Sigmoid colon (tissue), 6 donors: ENCODE measurements at regions not wholly inside any gene's neighbourhood (a gene's known extent, or its start where the extent isn't known, plus 50 kb on each side); places are given as distances from the start of the nearest gene placed in this dataset.

Experiments used
- DNase-seq: peaks from one replicate; pipeline ENCODE4 v3.0.0-alpha.2; 2019
- H3K27ac ChIP-seq, 4 donors: fragments of 200-600 bp; sonication (generic); one replicate each; pipeline ENCODE4 v1.5.1; 2016 to 2019; ENCODE audit warnings: mild to moderate bottlenecking in 1 of 4
- H3K27me3 ChIP-seq, 3 donors: fragments of 200-600 bp; sonication (generic); one replicate each; pipeline ENCODE4 v1.5.1; 2019; ENCODE audit warnings: mild to moderate bottlenecking in 1 of 3
- H3K36me3 ChIP-seq, 4 donors: fragments of 200-600 bp; sonication (generic); one replicate each; pipeline ENCODE4 v1.5.1; 2016 to 2019
- H3K4me1 ChIP-seq, 4 donors: fragments of 200-600 bp; sonication (generic); one replicate each; pipeline ENCODE4 v1.5.1; 2017 to 2019
- H3K4me3 ChIP-seq, 4 donors: fragments of 200-600 bp; sonication (generic); one replicate each; pipeline ENCODE4 v1.5.1; 2017 to 2019; ENCODE audit warnings: mild to moderate bottlenecking in 2 of 4, moderate library complexity in 1 of 4
- H3K9me3 ChIP-seq, 4 donors: fragments of 200-600 bp in 3 of 4; sonication (generic) in 3 of 4; one replicate each; pipeline versions ENCODE4 v1.5.1 to v1.6.1; 2013 to 2019
- CTCF ChIP-seq, 4 experiments: fragments of 450-650 bp in 3 of 4; fragments of 200-600 bp in 1 of 4; IDR thresholded peaks; one replicate each; pipeline ENCODE4 v1.5.1; 2016 to 2019; ENCODE audit warnings: antibody characterized with exemption in 4 of 4, mild to moderate bottlenecking in 3 of 4, moderate library complexity in 2 of 4
- EP300 ChIP-seq, 4 donors: sonication (generic); formaldehyde crosslinking; IDR thresholded peaks; one replicate each; pipeline ENCODE4 v1.6.1; 2017; ENCODE audit warnings: antibody characterized with exemption in 4 of 4
- POLR2A ChIP-seq, 2 donors: fragments of 450-650 bp; IDR thresholded peaks; one replicate each; pipeline ENCODE4 v1.6.1; 2016; ENCODE audit warnings: antibody characterized with exemption in 2 of 2, mild to moderate bottlenecking in 2 of 2, moderate library complexity in 2 of 2
- POLR2AphosphoS5 ChIP-seq, 4 donors: sonication (generic); formaldehyde crosslinking; IDR thresholded peaks; one replicate each; pipeline ENCODE4 v1.6.1; 2017; ENCODE audit warnings: antibody characterized with exemption in 4 of 4
- WGBS, 2 donors: extraction: QIAGEN DNeasy Blood & Tissue Kit; methylation state at CpG; one replicate each; pipeline ENCODE4 v1.1.7; 2013; 5-methylcytosine and 5-hydroxymethylcytosine counted together
- intact Hi-C: fragments of 100-400 bp; cut with DNase I; formaldehyde crosslinking; loops from one replicate; pipeline ENCODE4 v1.15.1; 2023
- donor health status: healthy with polysubstance abuse.
- donor health status: healthy.

DNA sequence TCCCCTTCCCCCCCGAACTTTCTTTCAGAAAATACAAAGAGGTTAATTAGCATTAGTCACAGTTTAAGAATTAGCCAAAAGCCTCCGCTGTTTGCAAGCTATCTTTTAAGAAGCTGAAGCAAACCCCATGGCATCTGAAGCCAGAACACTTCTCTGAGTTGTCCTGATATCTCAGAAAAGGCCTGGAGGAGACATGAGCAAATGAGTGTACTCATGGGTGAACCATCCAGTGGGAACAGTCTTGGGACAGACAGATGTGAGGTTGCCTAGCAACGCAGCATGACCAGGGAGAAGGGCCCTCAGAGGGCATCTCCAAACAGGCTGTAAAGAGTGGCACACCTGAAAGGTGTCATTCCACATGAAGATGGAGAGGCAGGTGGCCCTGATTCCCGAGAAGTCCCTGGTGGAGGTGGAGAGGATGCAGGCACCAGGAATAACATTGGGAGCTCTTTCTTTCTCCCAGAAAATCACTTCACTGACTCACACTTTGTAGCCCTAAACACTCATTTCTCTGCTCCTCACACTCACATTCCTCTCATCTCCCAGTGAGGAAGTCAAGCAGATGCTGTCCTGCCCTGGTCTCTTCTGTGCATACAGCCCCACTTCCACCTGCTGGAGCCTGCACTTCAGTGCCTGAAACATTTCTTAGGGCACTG lies 87.0 kb upstream of the TSHZ3 start:
- WGBS, 2 donors, result 71 to 81% methylated on average over 4 of the region's 4 CpGs
- Histone ChIP-seq H3K4me1 (no peaks in the 10 kb centered on the region), H3K27me3 (no peaks in the 10 kb centered on the region), H3K4me3 (no peak overlapping the region), H3K9me3 (peaks cover 0 to 4% (median 0%) of the 10 kb centered on the region in 4 donors), H3K36me3 (no peaks in the 10 kb centered on the region), H3K27ac (no peak overlapping the region)
- no peak for DNase-seq
- intact Hi-C loops, result no loop called here
- no peak for TF ChIP-seq POLR2AphosphoS5 (IDR thresholded peaks at IDR 0.05)
- no peak for TF ChIP-seq POLR2A (IDR thresholded peaks at IDR 0.05)
- TF ChIP-seq EP300 (IDR thresholded peaks at IDR 0.05), result no peak
- TF ChIP-seq CTCF (IDR thresholded peaks at IDR 0.05), result no peak

GRCh38 chr19:31438401-31439269 lies 89.4 kb upstream of the TSHZ3 start:
- Histone ChIP-seq H3K36me3 (no peaks in the 10 kb centered on the region), H3K4me1 (no peaks in the 10 kb centered on the region), H3K27me3 (no peaks in the 10 kb centered on the region), H3K4me3 (no peak overlapping the region), H3K27ac (no peak overlapping the region), H3K9me3 (peaks cover 0 to 4% (median 0%) of the 10 kb centered on the region in 4 donors)
- 75 to 80% methylated on average over 12 of the region's 12 CpGs for WGBS, 2 donors
- DNase-seq, result no peak
- intact Hi-C loops, result no loop called here
- TF ChIP-seq EP300 (IDR thresholded peaks at IDR 0.05) (no peak), CTCF (IDR thresholded peaks at IDR 0.05) (no peak), POLR2A (IDR thresholded peaks at IDR 0.05) (no peak), POLR2AphosphoS5 (IDR thresholded peaks at IDR 0.05) (no peak)

- 37 to 55% methylated on average over 4 of the region's 4 CpGs for WGBS, 2 donors
- DNase-seq, result no peak
- Histone ChIP-seq H3K9me3 (peaks cover 0 to 4% (median 0%) of the 10 kb centered on the region in 4 donors), H3K4me1 (no peaks in the 10 kb centered on the region), H3K27ac (no peak overlapping the region), H3K4me3 (no peak overlapping the region), H3K27me3 (no peaks in the 10 kb centered on the region), H3K36me3 (no peaks in the 10 kb centered on the region)
- TF ChIP-seq EP300 (IDR thresholded peaks at IDR 0.05) (no peak), POLR2A (IDR thresholded peaks at IDR 0.05) (no peak), CTCF (IDR thresholded peaks at IDR 0.05) (no peak), POLR2AphosphoS5 (IDR thresholded peaks at IDR 0.05) (no peak)
- intact Hi-C loops, result no loop called here
These were observed 90.0 kb upstream of the TSHZ3 start for GRCh38 chr19:31439270-31439573.

GRCh38 chr19:31444931-31445330 lies 95.7 kb upstream of the TSHZ3 start:
- H3K4me3 ChIP-seq, result no peak overlapping the region
- no peaks in the 10 kb centered on the region for H3K27me3 ChIP-seq
- H3K36me3 ChIP-seq, result no peaks in the 10 kb centered on the region
- peaks cover 0 to 6% (median 0%) of the 10 kb centered on the region in 4 donors for H3K9me3 ChIP-seq
- no peak overlapping the region for H3K27ac ChIP-seq
- TF ChIP-seq POLR2AphosphoS5 (IDR thresholded peaks at IDR 0.05) (no peak), CTCF (IDR thresholded peaks at IDR 0.05) (no peak), POLR2A (IDR thresholded peaks at IDR 0.05) (no peak), EP300 (IDR thresholded peaks at IDR 0.05) (no peak)
- intact Hi-C loops, result no loop called here
- peaks cover 0 to 9% (median 0%) of the 10 kb centered on the region in 4 donors for H3K4me1 ChIP-seq
- 78 to 81% methylated on average over 4 of the region's 4 CpGs for WGBS, 2 donors
- DNase-seq, result no peak
